ENCODE measurements at regions not wholly inside any gene's neighbourhood (a gene's known extent, or its start where the extent isn't known, plus 50 kb on each side); places are given as distances from the start of the nearest gene placed in this dataset.
"Not testable (repeated sequence)": the region's sequence is repeated elsewhere in the genome, so short reads cannot be mapped to it uniquely, and the experiment has no call there.

- Histone ChIP-seq H3K36me3 (no peaks in the 10 kb centered on the region), H3K4me3 (no peak overlapping the region), H3K27me3 (peaks cover 0 to 4% (median 0%) of the 10 kb centered on the region in 4 donors), H3K4me1 (no peaks in the 10 kb centered on the region), H3K27ac (no peak overlapping the region), H3K9me3 (no peaks in the 10 kb centered on the region)
- 77 to 85% methylated on average over 4 of the region's 4 CpGs for WGBS, 2 donors
- DNase-seq: no peak
- TF ChIP-seq CTCF (IDR thresholded peaks at IDR 0.05): no peak
- no peak for ATAC-seq
- intact Hi-C loops (cut with DNase I): no loop called here
- FAIRE-seq: no peak
These were observed 151.4 kb upstream of the MAGI2 start for GRCh38 chr7:79604841-79605240.

- intact Hi-C loops (cut with DNase I): no loop called here
- FAIRE-seq: no peak
- H3K36me3 ChIP-seq: no peaks in the 10 kb centered on the region
- H3K4me3 ChIP-seq: no peak overlapping the region
- no peaks in the 10 kb centered on the region for H3K4me1 ChIP-seq
- WGBS, 2 donors: 46 to 50% methylated on average over 3 of the region's 3 CpGs
- H3K27me3 ChIP-seq: peaks cover 0 to 4% (median 0%) of the 10 kb centered on the region in 4 donors
- DNase-seq: no peak
- no peak for ATAC-seq
- no peak overlapping the region for H3K27ac ChIP-seq
- no peak for TF ChIP-seq CTCF (IDR thresholded peaks at IDR 0.05)
- H3K9me3 ChIP-seq: no peaks in the 10 kb centered on the region
These were observed 144.9 kb upstream of the MAGI2 start for GRCh38 chr7:79598351-79598750.

GRCh38 chr7:79594671-79595070, 141.2 kb upstream of the MAGI2 start:
- H3K27me3 ChIP-seq; intact Hi-C loops (cut with DNase I); ATAC-seq; H3K27ac ChIP-seq; FAIRE-seq; H3K4me1 ChIP-seq; H3K36me3 ChIP-seq; H3K9me3 ChIP-seq; H3K4me3 ChIP-seq; DNase-seq: not testable (repeated sequence)
- WGBS, 2 donors: 34 to 44% methylated on average over 5 of the region's 5 CpGs

- Histone ChIP-seq H3K27ac (no peak overlapping the region), H3K4me3 (no peak overlapping the region), H3K4me1 (no peaks in the 10 kb centered on the region), H3K27me3 (no peaks in the 10 kb centered on the region), H3K9me3 (no peaks in the 10 kb centered on the region), H3K36me3 (no peaks in the 10 kb centered on the region)
- intact Hi-C loops (cut with DNase I): no loop called here
- FAIRE-seq: no peak
- ATAC-seq: no peak
- no peak for TF ChIP-seq CTCF (IDR thresholded peaks at IDR 0.05)
- no peak for DNase-seq
These were observed 140.4 kb upstream of the MAGI2 start for GRCh38 chr7:79593866-79594301.

GRCh38 chr7:79590916-79591623, 137.6 kb upstream of the MAGI2 start:
- no peak for TF ChIP-seq CTCF (IDR thresholded peaks at IDR 0.05)
- no peak overlapping the region for H3K4me3 ChIP-seq
- no peak for DNase-seq
- no peaks in the 10 kb centered on the region for H3K36me3 ChIP-seq
- ATAC-seq: no peak
- intact Hi-C loops (cut with DNase I): no loop called here
- H3K27ac ChIP-seq: no peak overlapping the region
- H3K9me3 ChIP-seq: no peaks in the 10 kb centered on the region
- no peaks in the 10 kb centered on the region for H3K4me1 ChIP-seq
- FAIRE-seq: no peak
- no peaks in the 10 kb centered on the region for H3K27me3 ChIP-seq

Measured in pancreas (tissue), 10 donors.